Small intestine (tissue), 7 donors: ENCODE measurements at regions not wholly inside any gene's neighbourhood (a gene's known extent, or its start where the extent isn't known, plus 50 kb on each side); places are given as distances from the start of the nearest gene placed in this dataset.
A peak's percentile ranks its signal among the peaks of the same experiment; 100 is the strongest.

ENCODE experiments used
- DNase-seq, 2 donors: peaks; one replicate each; pipeline versions ENCODE4 v3.0.0 to v3.0.0-alpha.2; 2013
- FAIRE-seq: peaks from 2 replicates; lab custom pipeline; 2012; peaks lifted over from hg19 to GRCh38; lab: Jason Lieb, UNC
- H3K27ac ChIP-seq, 3 donors: one replicate each; pipeline ENCODE4 v1.5.1; 2013; ENCODE audit warnings: low read length in 2 of 3, mild to moderate bottlenecking in 2 of 3, control low read depth in 1 of 3, inconsistent platforms in 1 of 3, low read depth in 1 of 3, moderate library complexity in 1 of 3
- H3K27me3 ChIP-seq, 3 donors: one replicate each; pipeline ENCODE4 v1.6.1; 2013; ENCODE audit warnings: low read length in 3 of 3, inconsistent platforms in 1 of 3; ENCODE audit not compliant: control insufficient read depth in 3 of 3, insufficient read depth in 3 of 3
- H3K36me3 ChIP-seq, 3 donors: one replicate each; pipeline ENCODE4 v1.6.1; 2013; ENCODE audit warnings: low read length in 3 of 3, inconsistent platforms in 1 of 3, low read depth in 1 of 3, mild to moderate bottlenecking in 1 of 3, moderate library complexity in 1 of 3; ENCODE audit not compliant: control insufficient read depth in 3 of 3, insufficient read depth in 2 of 3
- H3K4me1 ChIP-seq, 3 donors: one replicate each; pipeline ENCODE4 v1.6.1; 2013; ENCODE audit warnings: low read length in 2 of 3, inconsistent platforms in 1 of 3, low read depth in 1 of 3, mild to moderate bottlenecking in 1 of 3, moderate library complexity in 1 of 3; ENCODE audit not compliant: control insufficient read depth in 3 of 3, insufficient read depth in 2 of 3
- H3K4me3 ChIP-seq, 3 donors: one replicate each; pipeline ENCODE4 v1.5.1; 2013; ENCODE audit warnings: low read length in 3 of 3, control low read depth in 1 of 3, inconsistent platforms in 1 of 3, low read depth in 1 of 3, mild to moderate bottlenecking in 1 of 3, moderate library complexity in 1 of 3
- H3K9me3 ChIP-seq, 2 donors: one replicate each; pipeline ENCODE4 v1.6.1; 2013; ENCODE audit warnings: low read depth in 1 of 2, low read length in 1 of 2; ENCODE audit not compliant: control insufficient read depth in 2 of 2, insufficient read depth in 1 of 2
- WGBS, 3 donors: extraction: QIAGEN DNeasy Blood & Tissue Kit; methylation state at CpG; one replicate each; pipeline ENCODE4 v1.1.7; 2013; 5-methylcytosine and 5-hydroxymethylcytosine counted together
- donor health status: healthy with polysubstance abuse.
- donor health status: control.
- donor health status: control.
- donor health status: Bipolar disorder and iron deficiency.
- donor health status: healthy.

DNA sequence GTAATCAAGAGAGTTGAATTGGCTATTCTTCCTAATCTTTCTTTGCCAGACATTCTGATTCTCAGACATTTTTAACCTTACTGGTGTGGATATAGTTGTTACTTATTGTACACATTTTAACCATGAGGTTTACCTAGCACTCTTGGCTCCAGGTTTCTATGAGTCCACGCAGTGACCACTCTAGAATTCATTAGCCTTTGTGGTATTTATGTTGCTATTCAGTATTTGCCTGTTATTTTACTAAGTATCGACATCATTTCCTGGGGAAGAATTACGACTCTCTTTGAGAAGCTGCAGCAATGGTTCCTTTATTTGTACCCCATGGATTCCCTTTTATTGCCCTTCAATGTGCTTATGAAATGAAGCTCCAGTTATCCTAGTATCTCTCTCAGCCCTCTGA lies 120.7 kb downstream of the RDH14 start:
- no peak for FAIRE-seq
- 57 to 73% (median 73%) methylated on average over 3 of the region's 3 CpGs for WGBS, 3 donors
- H3K4me1 ChIP-seq: no peaks in the 10 kb centered on the region
- H3K27ac ChIP-seq: no peak overlapping the region
- no peaks in the 10 kb centered on the region for H3K9me3 ChIP-seq
- H3K4me3 ChIP-seq: no peak overlapping the region
- DNase-seq: no peak
- peaks cover 0 to 3% (median 0%) of the 10 kb centered on the region in 3 donors for H3K27me3 ChIP-seq
- no peaks in the 10 kb centered on the region for H3K36me3 ChIP-seq

DNA sequence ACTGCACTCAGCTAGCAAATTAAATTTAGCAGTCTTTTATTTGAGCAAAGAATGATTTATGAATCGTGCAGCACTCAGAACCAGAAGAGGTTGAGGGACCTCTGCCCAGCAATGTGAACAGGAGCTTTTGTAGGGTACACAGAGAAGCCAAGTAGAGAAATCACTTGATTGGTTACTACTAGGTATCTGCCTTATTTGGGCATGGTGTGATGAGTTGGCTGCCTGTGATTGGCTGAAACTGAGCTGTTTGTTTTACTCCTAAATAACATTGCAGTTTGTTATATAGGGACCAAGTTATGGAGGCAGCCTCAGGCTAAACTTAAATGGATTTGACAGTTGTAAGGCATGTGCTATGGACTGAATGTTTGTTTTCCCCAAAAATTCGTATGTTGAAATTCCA lies 122.5 kb downstream of the RDH14 start:
- no peak overlapping the region for H3K4me3 ChIP-seq
- H3K27ac ChIP-seq: no peak overlapping the region
- H3K4me1 ChIP-seq: no peaks in the 10 kb centered on the region
- no peaks in the 10 kb centered on the region for H3K9me3 ChIP-seq
- FAIRE-seq (no peak), DNase-seq (no peak)
- 50 to 81% (median 73%) methylated on average over 2 of the region's 2 CpGs for WGBS, 3 donors
- H3K27me3 ChIP-seq: no peaks in the 10 kb centered on the region
- H3K36me3 ChIP-seq: no peaks in the 10 kb centered on the region

DNA sequence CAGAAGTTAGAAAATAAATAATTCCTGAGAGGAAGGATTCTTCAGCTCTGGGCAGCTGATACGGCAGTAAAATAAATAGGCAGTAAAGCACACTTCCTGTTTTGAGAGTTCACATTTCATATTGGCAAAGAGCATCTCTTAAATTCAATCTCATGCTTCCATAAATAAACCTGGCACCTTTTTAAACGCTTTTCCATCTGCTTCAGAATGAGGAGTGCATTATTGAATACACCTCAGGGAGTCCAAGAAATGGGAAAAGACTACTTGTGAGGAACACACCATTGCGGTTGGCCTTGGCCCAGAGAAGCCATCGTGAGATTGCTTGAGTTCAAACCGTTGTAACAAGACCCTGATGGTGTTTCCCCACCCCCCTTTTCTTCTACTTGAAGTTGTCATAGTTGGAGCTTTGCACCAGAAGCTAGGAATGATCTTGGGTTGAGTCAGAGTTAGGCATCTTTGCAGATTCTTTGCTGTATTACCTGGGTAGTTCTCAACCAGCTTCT lies 123.9 kb downstream of the RDH14 start:
- H3K27me3 ChIP-seq: no peaks in the 10 kb centered on the region
- DNase-seq (no peak), FAIRE-seq (no peak)
- WGBS, 3 donors: 40 to 51% (median 48%) methylated on average over 5 of the region's 5 CpGs
- H3K4me1 ChIP-seq: no peaks in the 10 kb centered on the region
- H3K36me3 ChIP-seq: no peaks in the 10 kb centered on the region
- no peaks in the 10 kb centered on the region for H3K9me3 ChIP-seq
- no peak overlapping the region for H3K27ac ChIP-seq
- no peak overlapping the region for H3K4me3 ChIP-seq

DNA sequence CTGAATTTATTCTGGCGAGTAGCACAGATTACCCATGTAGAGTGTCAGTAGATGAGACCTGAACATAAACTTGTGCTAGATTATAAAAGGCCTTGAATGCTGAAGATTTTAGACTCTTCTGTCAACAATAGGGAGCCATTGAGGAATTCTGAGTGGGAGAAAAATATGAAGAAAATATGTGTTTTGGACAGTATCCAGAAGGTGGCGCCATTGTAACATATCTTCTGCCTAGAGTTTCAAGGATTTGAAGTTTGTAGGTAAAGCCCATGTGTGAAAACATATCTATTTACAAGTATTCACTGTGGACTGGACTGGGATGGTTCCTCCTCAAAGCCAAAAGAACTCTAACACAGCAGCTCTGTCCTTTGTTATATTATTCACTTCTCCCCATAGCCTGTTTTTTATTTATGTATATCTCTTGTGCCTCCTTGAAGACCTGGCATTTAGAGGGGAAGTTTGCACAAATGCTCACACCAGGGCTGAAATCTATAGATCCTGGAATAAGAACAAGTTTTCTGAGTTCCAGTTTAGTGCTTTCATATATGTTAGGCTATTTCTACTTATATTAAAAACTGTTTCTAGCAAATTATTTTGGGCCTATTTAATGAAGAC lies 124.9 kb downstream of the RDH14 start:
- no peak for FAIRE-seq
- Histone ChIP-seq H3K4me3 (no peak overlapping the region), H3K9me3 (no peaks in the 10 kb centered on the region), H3K4me1 (no peaks in the 10 kb centered on the region), H3K36me3 (no peaks in the 10 kb centered on the region), H3K27ac (no peak overlapping the region), H3K27me3 (no peaks in the 10 kb centered on the region)
- DNase-seq: peak; percentile 49 to 58
- WGBS, 3 donors: 31 to 39% (median 37%) methylated on average over 2 of the region's 2 CpGs

DNA sequence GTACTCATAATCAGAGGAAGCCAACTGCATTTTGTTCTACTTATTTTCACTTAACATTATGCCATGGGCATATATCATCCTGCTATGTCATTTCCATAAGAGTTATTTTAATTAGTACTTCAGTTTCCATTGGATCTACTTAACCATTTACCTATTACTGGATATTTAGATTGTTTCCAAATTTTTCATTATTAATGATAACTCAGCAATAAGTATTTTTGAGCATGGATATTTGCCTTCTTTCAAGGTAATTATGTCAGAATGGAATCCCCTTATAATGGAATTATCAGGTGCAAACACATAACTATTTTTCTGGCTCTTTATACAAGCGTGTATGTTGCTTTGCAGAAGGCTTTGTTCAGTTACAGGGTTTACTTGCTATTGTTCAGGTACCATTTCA lies 126.6 kb downstream of the RDH14 start:
- whole genome bisulfite sequencing, 3 donors: 59 to 83% (median 75%) methylated on average over 1 of the region's 1 CpG
- FAIRE-seq: no peak
- Histone ChIP-seq H3K27ac (no peak overlapping the region), H3K4me1 (no peaks in the 10 kb centered on the region), H3K36me3 (no peaks in the 10 kb centered on the region), H3K27me3 (no peaks in the 10 kb centered on the region), H3K9me3 (no peaks in the 10 kb centered on the region), H3K4me3 (no peak overlapping the region)
- DNase-seq: no peak

DNA sequence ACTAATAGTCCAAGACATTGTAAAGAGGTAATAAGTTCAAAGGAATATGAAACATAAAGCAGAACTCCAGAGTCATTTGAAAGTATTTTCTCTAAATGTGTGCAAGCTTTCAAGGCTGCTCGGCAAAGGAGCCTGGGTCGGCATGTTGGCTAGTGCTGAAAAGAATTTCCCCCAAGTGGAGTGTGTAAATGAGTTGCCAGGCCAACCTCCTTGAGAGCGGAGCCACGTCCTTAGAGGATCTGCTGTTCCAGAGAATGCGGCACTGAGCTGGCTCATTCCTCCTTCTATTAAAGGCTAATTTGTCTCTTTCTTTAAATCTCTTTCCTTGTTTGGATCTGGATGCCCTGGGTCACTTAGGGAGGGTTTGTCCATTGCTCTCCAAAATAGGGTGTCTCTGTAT lies 127.5 kb downstream of the RDH14 start:
- DNase-seq: no peak
- H3K9me3 ChIP-seq: no peaks in the 10 kb centered on the region
- no peaks in the 10 kb centered on the region for H3K4me1 ChIP-seq
- no peak for FAIRE-seq
- H3K36me3 ChIP-seq: no peaks in the 10 kb centered on the region
- H3K27ac ChIP-seq: no peak overlapping the region
- no peak overlapping the region for H3K4me3 ChIP-seq
- no peaks in the 10 kb centered on the region for H3K27me3 ChIP-seq
- 30 to 50% (median 38%) methylated on average over 5 of the region's 5 CpGs for WGBS, 3 donors

DNA sequence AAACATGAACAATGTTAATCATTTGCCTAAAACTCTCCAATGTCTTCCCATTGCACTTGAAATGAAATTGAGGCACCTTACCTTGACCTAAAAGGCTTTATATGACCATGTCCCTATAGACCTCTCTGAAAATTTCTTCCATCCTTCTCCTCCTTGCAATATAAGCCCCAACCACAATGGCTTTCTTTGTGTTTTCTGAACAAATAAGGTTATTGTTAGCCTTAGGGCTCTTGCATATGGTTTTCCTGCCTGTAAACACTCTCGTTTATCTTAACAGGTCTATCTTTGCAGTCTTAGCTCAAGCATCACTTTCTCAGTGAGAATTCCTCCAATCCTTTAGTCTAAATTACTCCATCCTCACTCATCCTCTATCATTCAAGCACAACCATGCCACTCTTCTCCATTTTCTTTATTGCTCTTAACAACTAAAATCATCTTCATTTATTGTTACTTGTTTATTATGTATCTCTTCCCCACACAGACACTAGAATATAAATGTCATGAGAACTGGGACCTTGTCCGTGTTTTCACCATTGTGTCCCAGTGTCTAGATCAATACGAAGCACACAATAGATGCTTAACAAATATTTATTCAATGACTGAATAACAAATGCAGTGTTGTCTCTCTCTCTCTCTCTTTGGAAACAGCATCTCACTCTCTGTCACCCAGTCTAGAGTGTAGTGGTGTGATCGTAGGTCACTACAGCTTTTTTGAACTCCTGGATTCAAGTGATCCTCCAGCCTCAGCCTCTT lies 129.3 kb downstream of the RDH14 start:
- Histone ChIP-seq H3K9me3 (no peaks in the 10 kb centered on the region), H3K36me3 (no peaks in the 10 kb centered on the region), H3K27ac (no peak overlapping the region), H3K4me1 (no peaks in the 10 kb centered on the region), H3K4me3 (no peak overlapping the region), H3K27me3 (no peaks in the 10 kb centered on the region)
- DNase-seq: no peak
- no peak for FAIRE-seq
- 48 to 70% (median 57%) methylated on average over 4 of the region's 4 CpGs for WGBS, 3 donors

DNA sequence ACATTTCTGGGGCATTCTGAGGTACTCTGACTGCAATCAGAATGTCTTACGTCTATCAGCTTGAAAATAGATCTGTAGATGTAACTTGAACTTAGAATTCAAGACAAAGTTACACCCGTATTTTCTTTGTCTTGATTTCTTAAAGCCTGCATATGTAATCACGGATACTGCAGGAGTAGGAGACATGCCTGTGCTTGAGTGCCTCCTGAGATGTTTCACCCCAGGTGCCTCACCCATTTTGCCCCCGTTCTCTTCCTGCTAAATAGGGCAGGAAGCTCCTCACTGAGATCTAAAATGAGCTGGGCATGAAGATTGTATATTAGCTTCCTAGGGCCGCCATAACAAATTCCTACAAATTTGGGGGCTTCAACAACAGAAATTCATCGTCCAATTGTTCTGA lies 131.9 kb downstream of the RDH14 start:
- no peaks in the 10 kb centered on the region for H3K4me1 ChIP-seq
- H3K36me3 ChIP-seq: no peaks in the 10 kb centered on the region
- 71 to 82% (median 73%) methylated on average over 6 of the region's 6 CpGs for WGBS, 3 donors
- H3K9me3 ChIP-seq: no peaks in the 10 kb centered on the region
- no peak for FAIRE-seq
- no peaks in the 10 kb centered on the region for H3K27me3 ChIP-seq
- no peak for DNase-seq
- no peak overlapping the region for H3K27ac ChIP-seq
- H3K4me3 ChIP-seq: no peak overlapping the region
